Smooth muscle cell (in vitro differentiated cells): ENCODE measurements at regions not wholly inside any gene's neighbourhood (a gene's known extent, or its start where the extent isn't known, plus 50 kb on each side); places are given as distances from the start of the nearest gene placed in this dataset.

Experiments used
- DNase-seq: peaks from one replicate; lab custom pipeline; 2025; ENCODE audit not compliant: unreplicated experiment; lab: John Stamatoyannopoulos, UW
- H2AFZ ChIP-seq: fragments of 200-600 bp; sonication (generic); 2 replicates; pipeline ENCODE4 v1.6.0; 2016; ENCODE audit warnings: antibody characterized with exemption, low read depth, mild to moderate bottlenecking
- H3F3A ChIP-seq: fragments of 200-600 bp; sonication (generic); 2 replicates; pipeline ENCODE4 v1.6.0; 2017; ENCODE audit warnings: antibody characterized with exemption, low read depth
- H3K27ac ChIP-seq: fragments of 200-600 bp; sonication (generic); 2 replicates; pipeline ENCODE4 v1.5.1; 2016; ENCODE audit warnings: low read depth, mild to moderate bottlenecking
- H3K27me3 ChIP-seq: fragments of 200-600 bp; sonication (generic); 2 replicates; pipeline ENCODE4 v1.6.1; 2016; ENCODE audit warnings: low read depth, mild to moderate bottlenecking
- H3K36me3 ChIP-seq: fragments of 200-600 bp; sonication (generic); 2 replicates; pipeline ENCODE4 v1.5.1; 2016; ENCODE audit warnings: low read depth
- H3K4me1 ChIP-seq: fragments of 200-600 bp; sonication (generic); 2 replicates; pipeline ENCODE4 v1.5.1; 2016; ENCODE audit warnings: low read depth
- H3K4me2 ChIP-seq: fragments of 200-600 bp; sonication (generic); 2 replicates; pipeline ENCODE4 v1.6.0; 2016; ENCODE audit warnings: mild to moderate bottlenecking
- H3K4me3 ChIP-seq: fragments of 200-600 bp; sonication (generic); 2 replicates; pipeline ENCODE4 v1.5.1; 2016; ENCODE audit warnings: mild to moderate bottlenecking
- H3K79me2 ChIP-seq: fragments of 200-600 bp; sonication (generic); 2 replicates; pipeline ENCODE4 v1.6.0; 2016; ENCODE audit warnings: low read depth, mild to moderate bottlenecking
- H3K9ac ChIP-seq: fragments of 200-600 bp; sonication (generic); 2 replicates; pipeline ENCODE4 v1.6.0; 2016; ENCODE audit warnings: low read depth
- H3K9me3 ChIP-seq: fragments of 200-600 bp; sonication (generic); replicated peaks from 2 replicates; pipeline ENCODE4 v1.5.1; 2016; ENCODE audit warnings: low read depth
- H4K20me1 ChIP-seq: fragments of 200-600 bp; sonication (generic); 2 replicates; pipeline ENCODE4 v1.6.0; 2016; ENCODE audit warnings: low read depth
- CTCF ChIP-seq: fragments of 200-600 bp; sonication (generic); IDR thresholded peaks from 2 replicates; pipeline ENCODE4 v1.5.1; 2017; ENCODE audit warnings: borderline replicate concordance, mild to moderate bottlenecking, antibody characterized with exemption; ENCODE audit not compliant: insufficient read depth, poor library complexity, severe bottlenecking
- WGBS: methylation state at CpG from one replicate; pipeline ENCODE4 v1.1.7; 2016; ENCODE audit warnings: low lambda C conversion rate; 5-methylcytosine and 5-hydroxymethylcytosine counted together

- Histone ChIP-seq H3K4me1 (no peaks in the 10 kb centered on the region), H3K27me3 (no peaks in the 10 kb centered on the region), H3K4me3 (no peak overlapping the region), H3K79me2 (no peaks in the 10 kb centered on the region), H3K27ac (no peak overlapping the region), H2AFZ (no peak overlapping the region), H4K20me1 (no peaks in the 10 kb centered on the region), H3K9ac (no peak overlapping the region), H3K9me3 (no peaks in the 10 kb centered on the region), H3K36me3 (no peaks in the 10 kb centered on the region), H3F3A (no peaks in the 10 kb centered on the region), H3K4me2 (no peak overlapping the region)
- TF ChIP-seq CTCF = no peak
- WGBS = 70% methylated on average over 5 of the region's 5 CpGs
- DNase-seq = no peak
Observed at GRCh38 chr6:122246906-122247658, 152.4 kb upstream of the HSF2 start.

GRCh38 chr6:122248001-122248669 lies 151.3 kb upstream of the HSF2 start:
- H4K20me1 ChIP-seq = no peaks in the 10 kb centered on the region
- no peak overlapping the region for H2AFZ ChIP-seq
- WGBS = 77% methylated on average over 6 of the region's 7 CpGs
- no peak overlapping the region for H3K4me3 ChIP-seq
- H3K4me1 ChIP-seq = no peaks in the 10 kb centered on the region
- no peaks in the 10 kb centered on the region for H3K9me3 ChIP-seq
- no peak overlapping the region for H3K27ac ChIP-seq
- DNase-seq = no peak
- no peaks in the 10 kb centered on the region for H3K79me2 ChIP-seq
- no peak overlapping the region for H3K9ac ChIP-seq
- no peaks in the 10 kb centered on the region for H3K27me3 ChIP-seq
- no peak overlapping the region for H3K4me2 ChIP-seq
- no peak for TF ChIP-seq CTCF
- H3F3A ChIP-seq = no peaks in the 10 kb centered on the region
- H3K36me3 ChIP-seq = no peaks in the 10 kb centered on the region

GRCh38 chr6:122248844-122249243 lies 150.6 kb upstream of the HSF2 start:
- Histone ChIP-seq H3K9ac (no peak overlapping the region), H3K4me1 (no peaks in the 10 kb centered on the region), H4K20me1 (no peaks in the 10 kb centered on the region), H3K4me2 (no peak overlapping the region), H3K9me3 (no peaks in the 10 kb centered on the region), H3K79me2 (no peaks in the 10 kb centered on the region), H3K36me3 (no peaks in the 10 kb centered on the region), H2AFZ (no peak overlapping the region), H3K4me3 (no peak overlapping the region), H3K27me3 (no peaks in the 10 kb centered on the region), H3F3A (no peaks in the 10 kb centered on the region), H3K27ac (no peak overlapping the region)
- no peak for TF ChIP-seq CTCF
- no peak for DNase-seq
- 89% methylated on average over 1 of the region's 1 CpG for WGBS

GRCh38 chr6:122258839-122259238 lies 140.6 kb upstream of the HSF2 start:
- H3K79me2 ChIP-seq = no peaks in the 10 kb centered on the region
- no peak overlapping the region for H3K27ac ChIP-seq
- H3K36me3 ChIP-seq = no peaks in the 10 kb centered on the region
- WGBS = 72% methylated on average over 3 of the region's 3 CpGs
- H3K27me3 ChIP-seq = no peaks in the 10 kb centered on the region
- TF ChIP-seq CTCF = no peak
- no peaks in the 10 kb centered on the region for H3F3A ChIP-seq
- no peak for DNase-seq
- H3K4me3 ChIP-seq = no peak overlapping the region
- H3K4me1 ChIP-seq = no peaks in the 10 kb centered on the region
- no peak overlapping the region for H3K9ac ChIP-seq
- no peak overlapping the region for H3K4me2 ChIP-seq
- no peaks in the 10 kb centered on the region for H3K9me3 ChIP-seq
- H2AFZ ChIP-seq = no peak overlapping the region
- no peaks in the 10 kb centered on the region for H4K20me1 ChIP-seq
